ENCODE measurements at regions not wholly inside any gene's neighbourhood (a gene's known extent, or its start where the extent isn't known, plus 50 kb on each side); places are given as distances from the start of the nearest gene placed in this dataset.

DNA sequence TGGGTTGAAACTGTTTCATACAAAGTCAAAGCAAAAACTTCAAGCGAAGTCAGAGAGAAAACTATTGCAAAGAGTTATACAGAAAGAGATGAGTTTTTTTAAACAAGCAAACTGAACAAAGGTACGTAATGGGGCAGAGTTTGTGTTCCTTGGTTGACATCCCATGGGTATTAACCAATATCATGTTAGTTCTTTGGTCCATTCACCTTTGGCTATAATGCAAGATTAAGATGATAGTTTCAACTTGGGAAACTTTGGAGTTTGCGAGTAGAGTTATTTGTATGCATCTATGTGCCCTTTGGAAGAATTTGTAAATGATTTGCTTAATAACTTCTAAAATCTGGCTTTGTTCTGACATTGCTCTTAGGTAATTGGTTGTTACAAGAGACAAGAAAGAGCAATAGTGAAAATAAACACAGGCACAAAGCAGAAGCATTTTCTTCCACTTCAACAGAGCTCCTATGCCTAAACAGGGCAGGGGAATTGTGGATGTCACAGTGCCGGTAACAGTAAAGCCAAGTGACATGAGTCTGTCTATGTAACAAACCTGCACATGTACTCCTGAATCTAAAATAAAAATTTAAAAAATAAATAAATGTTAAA is 936.1 kb downstream of the SUCLG1 start:
- Mint-ChIP-seq H3K27me3 (no peaks in the 10 kb centered on the region), H3K27ac (no peak overlapping the region), H3K36me3 (ENCODE audit: low read depth) (no peaks in the 10 kb centered on the region), H3K4me1 (ENCODE audit: low read depth) (no peaks in the 10 kb centered on the region), H3K9me3 (peaks cover 5% of the 10 kb centered on the region), H3K4me3 (no peak overlapping the region)
- Histone ChIP-seq H3K27ac (ENCODE audit: low read depth in 1 of 2, low read length in 2 of 2) (no peak overlapping the region), H3K27me3 (ENCODE audit: control insufficient read depth in 1 of 2, insufficient read depth in 2 of 2, low read length in 2 of 2) (no peaks in the 10 kb centered on the region), H3K9me3 (ENCODE audit: control insufficient read depth in 1 of 2, insufficient read depth in 1 of 2, low read length in 2 of 2) (peaks cover 0 to 11% of the 10 kb centered on the region in 2 experiments), H3K4me3 (ENCODE audit: low read length) (no peak overlapping the region), H3K4me1 (ENCODE audit: insufficient read depth, low read length) (no peaks in the 10 kb centered on the region), H3K36me3 (ENCODE audit: insufficient read depth, low read length) (no peaks in the 10 kb centered on the region)
- no peak for TF ChIP-seq CTCF (IDR thresholded peaks at IDR 0.05)
- ChIA-PET POLR2A (no interaction called here), CTCF (no interaction called here)
- ATAC-seq (ENCODE audit: poor library complexity) = no peak
- no peak for DNase-seq
- intact Hi-C loops (cut with DNase I, micrococcal nuclease) = no loop called here

DNA sequence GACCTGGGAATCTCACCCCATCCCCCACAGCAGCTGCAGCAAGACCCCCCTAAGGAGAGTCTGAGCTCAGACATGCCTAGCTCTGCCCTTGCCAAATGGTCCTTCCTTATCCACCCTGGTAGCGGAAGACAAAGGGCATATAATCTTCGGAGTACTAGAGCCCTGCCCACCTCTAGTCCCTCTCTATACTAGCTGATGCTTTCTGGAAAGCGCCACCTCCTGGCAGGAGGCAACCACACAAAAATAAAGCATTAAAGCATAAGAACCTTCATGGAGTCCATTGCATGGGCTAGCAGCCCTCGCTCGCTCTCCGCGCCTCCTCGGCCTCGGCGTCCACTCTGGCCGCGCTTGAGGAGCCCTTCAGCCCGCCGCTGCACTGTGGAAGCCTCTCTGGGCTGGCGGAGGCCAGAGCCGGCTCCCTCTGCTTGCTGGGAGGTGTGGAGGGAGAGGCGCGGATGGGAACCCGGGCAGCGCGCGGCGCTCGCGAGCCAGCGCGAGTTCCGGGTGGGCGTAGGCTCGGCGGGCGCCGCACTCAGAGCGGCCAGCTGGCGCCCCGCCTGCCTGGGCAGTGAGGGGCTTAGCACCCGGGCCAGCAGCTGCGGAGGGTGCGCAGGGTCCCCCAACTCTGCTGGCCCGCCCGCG is 941.2 kb downstream of the SUCLG1 start:
- Histone ChIP-seq H3K4me1 (ENCODE audit: insufficient read depth, low read length) (no peaks in the 10 kb centered on the region), H3K27ac (ENCODE audit: low read depth in 1 of 2, low read length in 2 of 2) (no peak overlapping the region), H3K27me3 (ENCODE audit: control insufficient read depth in 1 of 2, insufficient read depth in 2 of 2, low read length in 2 of 2) (no peaks in the 10 kb centered on the region), H3K9me3 (ENCODE audit: control insufficient read depth in 1 of 2, insufficient read depth in 1 of 2, low read length in 2 of 2) (peaks cover 0 to 21% of the 10 kb centered on the region in 2 experiments), H3K36me3 (ENCODE audit: insufficient read depth, low read length) (no peaks in the 10 kb centered on the region), H3K4me3 (ENCODE audit: low read length) (no peak overlapping the region)
- no peaks in the 10 kb centered on the region for H3K36me3 Mint-ChIP-seq (ENCODE audit: low read depth)
- H3K27me3 Mint-ChIP-seq = no peaks in the 10 kb centered on the region
- POLR2A ChIA-PET = no interaction called here
- peaks cover 10% of the 10 kb centered on the region for H3K9me3 Mint-ChIP-seq
- ATAC-seq (ENCODE audit: poor library complexity) (no peak), DNase-seq (no peak)
- H3K4me3 Mint-ChIP-seq = no peak overlapping the region
- H3K4me1 Mint-ChIP-seq (ENCODE audit: low read depth) = no peaks in the 10 kb centered on the region
- no peak for TF ChIP-seq CTCF (IDR thresholded peaks at IDR 0.05)
- intact Hi-C loops (cut with DNase I, micrococcal nuclease) = no loop called here
- CTCF ChIA-PET = no interaction called here
- H3K27ac Mint-ChIP-seq = no peak overlapping the region

DNA sequence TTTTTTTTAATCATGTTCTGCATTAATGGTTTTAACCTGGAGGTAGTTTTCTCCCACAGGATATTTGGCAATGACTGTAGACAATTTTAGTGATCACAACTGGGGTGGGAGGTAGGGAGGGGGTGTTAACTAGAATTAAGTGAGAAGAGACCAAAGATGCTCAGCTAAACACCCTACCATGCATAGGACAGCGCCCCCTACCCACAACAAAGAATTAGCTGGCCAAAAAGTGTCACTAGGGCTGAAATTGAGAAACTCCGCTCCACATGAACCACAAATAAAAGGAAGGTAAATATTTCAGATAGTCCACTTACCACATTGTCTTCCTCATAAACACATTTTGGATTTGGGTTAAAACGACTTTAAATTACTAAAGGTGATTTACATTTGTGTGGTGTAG is 942.6 kb downstream of the SUCLG1 start:
- Histone ChIP-seq H3K9me3 (ENCODE audit: control insufficient read depth in 1 of 2, insufficient read depth in 1 of 2, low read length in 2 of 2) (peaks cover 0 to 16% of the 10 kb centered on the region in 2 experiments), H3K27ac (ENCODE audit: low read depth in 1 of 2, low read length in 2 of 2) (no peak overlapping the region), H3K4me3 (ENCODE audit: low read length) (no peak overlapping the region), H3K36me3 (ENCODE audit: insufficient read depth, low read length) (no peaks in the 10 kb centered on the region), H3K27me3 (ENCODE audit: control insufficient read depth in 1 of 2, insufficient read depth in 2 of 2, low read length in 2 of 2) (no peaks in the 10 kb centered on the region), H3K4me1 (ENCODE audit: insufficient read depth, low read length) (no peaks in the 10 kb centered on the region)
- ChIA-PET CTCF (no interaction called here), POLR2A (no interaction called here)
- ATAC-seq (ENCODE audit: poor library complexity) = no peak
- Mint-ChIP-seq H3K9me3 (peaks cover 10% of the 10 kb centered on the region), H3K4me3 (no peak overlapping the region), H3K4me1 (ENCODE audit: low read depth) (no peaks in the 10 kb centered on the region), H3K27ac (no peak overlapping the region), H3K27me3 (no peaks in the 10 kb centered on the region), H3K36me3 (ENCODE audit: low read depth) (no peaks in the 10 kb centered on the region)
- TF ChIP-seq CTCF (IDR thresholded peaks at IDR 0.05) = no peak
- intact Hi-C loops (cut with DNase I, micrococcal nuclease) = no loop called here
- DNase-seq = no peak
